GM21737 (cell line): ENCODE measurements at regions not wholly inside any gene's neighbourhood (a gene's known extent, or its start where the extent isn't known, plus 50 kb on each side); places are given as distances from the start of the nearest gene placed in this dataset.

Experiments
- ATAC-seq: cut with Tn5 transposase; IDR thresholded peaks from one replicate; pipeline ENCODE4 v1.9.1; 2021; ENCODE audit warnings: mild to moderate bottlenecking, moderate library complexity; ENCODE audit not compliant: unreplicated experiment

- no peak for ATAC-seq
Observed at GRCh38 chr1:239778208-239778813, 313.4 kb upstream of the FMN2 start.

DNA sequence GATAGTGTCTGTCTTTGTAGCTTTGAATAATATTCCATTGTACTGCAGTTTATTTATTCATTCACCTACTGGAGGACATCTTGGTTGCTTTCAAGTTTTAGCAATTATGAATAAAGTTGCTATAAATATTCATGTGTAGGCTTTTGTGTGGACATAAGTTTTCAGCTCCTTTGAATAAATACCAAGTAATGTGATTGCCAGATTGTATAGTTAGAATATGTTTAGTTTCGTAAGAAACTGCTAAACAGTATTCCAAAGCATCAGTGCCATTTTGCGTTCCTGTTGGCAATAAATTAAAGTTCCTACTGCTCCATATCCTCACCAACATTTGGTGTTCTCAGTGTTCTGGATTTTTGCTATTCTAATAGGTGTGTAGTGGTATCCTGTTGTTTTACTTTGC is 311.7 kb upstream of the FMN2 start:
- no peak for ATAC-seq

DNA sequence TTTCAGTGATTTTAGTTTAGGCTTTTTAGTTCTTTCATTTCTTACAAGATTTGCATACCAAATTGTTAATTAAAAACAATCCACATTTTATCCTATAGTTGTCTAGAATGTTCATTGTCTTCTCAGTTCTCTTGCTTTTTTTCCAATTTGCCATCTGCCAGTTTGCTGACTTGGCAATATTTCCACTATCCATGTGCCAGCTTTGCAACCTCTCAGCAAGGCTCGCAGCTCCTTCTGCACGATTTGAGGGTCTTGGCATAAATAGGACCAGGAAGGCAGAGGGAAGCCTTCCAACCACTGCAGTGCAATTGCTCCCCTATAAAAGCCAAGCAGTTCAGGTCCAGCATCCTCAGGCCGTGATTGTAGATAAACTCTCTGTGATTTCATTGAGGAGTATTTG is 306.8 kb upstream of the FMN2 start:
- no peak for ATAC-seq

DNA sequence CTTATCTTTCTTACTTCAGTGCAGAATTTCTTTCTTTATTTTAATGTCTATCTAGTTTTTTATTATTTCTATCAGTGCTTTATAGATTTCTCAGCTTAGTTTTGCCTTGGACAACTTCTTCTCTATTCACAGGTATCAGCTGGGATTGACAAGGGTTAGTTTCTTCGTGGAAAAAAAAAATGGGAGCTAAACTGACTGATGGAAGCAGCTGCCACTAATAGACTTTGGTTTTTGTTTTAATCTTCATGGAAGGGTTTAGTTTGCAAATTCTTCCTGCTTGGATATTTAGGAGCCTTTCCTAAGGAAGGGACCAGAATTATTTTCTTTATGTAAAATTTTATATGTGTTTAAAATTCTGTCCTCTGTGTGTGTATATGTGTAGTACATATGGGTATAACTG is 306.1 kb upstream of the FMN2 start:
- no peak for ATAC-seq

GRCh38 chr1:239786464-239786863 is 305.2 kb upstream of the FMN2 start:
- ATAC-seq, result no peak

DNA sequence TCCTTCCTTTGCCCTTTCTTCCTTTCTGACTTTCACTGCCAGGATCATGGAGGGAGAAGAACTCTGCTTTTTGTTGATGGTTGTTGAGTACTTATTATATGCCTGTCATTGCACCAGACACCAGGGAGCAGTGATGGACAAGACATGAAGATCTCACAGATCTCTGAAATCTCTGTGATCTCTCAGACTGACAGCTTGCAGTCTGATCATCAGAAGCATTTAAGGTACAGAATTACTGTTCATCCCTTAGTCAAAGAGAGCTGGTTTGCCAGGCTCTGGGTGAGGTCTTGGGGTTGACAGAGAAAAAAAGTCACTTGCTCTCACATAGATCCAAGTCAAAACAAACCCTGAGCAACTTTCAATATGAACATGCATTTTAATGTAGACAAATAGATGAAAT is 299.5 kb upstream of the FMN2 start:
- ATAC-seq, result no peak

GRCh38 chr1:239795304-239795703 is 296.4 kb upstream of the FMN2 start:
- no peak for ATAC-seq

- ATAC-seq, result no peak
Observed at GRCh38 chr1:239799617-239800016, 292.1 kb upstream of the FMN2 start.

DNA sequence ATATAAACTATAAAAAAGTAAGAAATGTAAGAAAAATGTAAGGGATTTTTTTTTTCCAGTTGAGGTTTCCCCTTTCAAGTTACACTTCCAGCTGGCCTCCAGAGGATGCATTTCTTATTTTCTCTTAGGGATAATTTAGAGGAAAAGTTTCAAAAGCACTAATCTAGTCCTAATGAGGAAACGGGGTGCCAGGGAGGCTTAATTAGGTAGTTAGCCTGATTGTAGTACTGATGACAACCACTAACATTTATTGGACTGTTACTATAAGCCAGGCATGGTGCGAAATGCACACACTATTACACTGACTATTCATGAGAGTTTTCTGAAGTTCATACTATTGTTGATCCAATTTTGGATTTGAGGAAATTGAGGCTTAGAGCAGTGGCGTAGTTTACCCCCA is 290.8 kb upstream of the FMN2 start:
- no peak for ATAC-seq

DNA sequence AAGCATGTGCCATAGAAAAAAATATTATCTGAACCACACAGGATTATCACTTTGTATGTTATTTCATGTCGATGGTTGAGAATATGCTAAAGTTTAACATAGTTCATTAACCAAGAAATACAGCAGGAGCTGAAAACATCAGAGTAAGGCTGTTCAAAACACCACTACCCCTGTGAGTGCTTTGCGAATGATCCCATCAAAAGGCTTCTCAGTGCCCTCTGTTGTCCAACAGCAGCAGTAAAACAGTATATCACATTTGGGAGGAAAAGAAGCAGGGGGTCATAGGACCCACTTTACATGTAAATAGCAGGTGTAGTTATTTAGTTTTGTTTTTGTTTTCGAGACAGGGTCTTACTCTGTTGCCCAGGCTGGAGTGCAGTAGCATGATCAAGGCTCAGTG is 289.4 kb upstream of the FMN2 start:
- ATAC-seq, result no peak

DNA sequence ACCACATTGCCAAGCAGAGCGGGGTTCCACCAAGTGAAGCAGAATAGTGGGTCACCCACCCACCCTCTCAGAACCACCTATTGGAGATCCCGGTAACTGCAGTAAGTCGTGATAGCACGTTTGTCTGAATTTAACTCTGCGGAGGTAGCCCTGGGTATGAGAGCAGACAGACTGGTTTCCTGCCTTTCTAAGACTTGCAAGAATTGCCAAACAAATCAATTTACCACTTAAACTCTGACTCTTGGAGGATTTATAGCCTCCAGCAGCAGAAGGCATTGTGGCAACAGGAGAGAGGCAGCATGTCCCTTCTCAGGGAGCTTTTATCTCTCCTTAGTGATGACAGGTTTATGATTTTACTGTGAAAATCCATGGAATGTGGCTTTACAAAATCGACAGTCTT is 287.9 kb upstream of the FMN2 start:
- ATAC-seq, result no peak

GRCh38 chr1:239804266-239804665 is 287.4 kb upstream of the FMN2 start:
- no peak for ATAC-seq

- ATAC-seq, result no peak
Observed at GRCh38 chr1:239805042-239805441, 286.6 kb upstream of the FMN2 start.

GRCh38 chr1:239805851-239806772 is 285.6 kb upstream of the FMN2 start:
- no peak for ATAC-seq

- no peak for ATAC-seq
Observed at GRCh38 chr1:239806897-239807296, 284.8 kb upstream of the FMN2 start.

DNA sequence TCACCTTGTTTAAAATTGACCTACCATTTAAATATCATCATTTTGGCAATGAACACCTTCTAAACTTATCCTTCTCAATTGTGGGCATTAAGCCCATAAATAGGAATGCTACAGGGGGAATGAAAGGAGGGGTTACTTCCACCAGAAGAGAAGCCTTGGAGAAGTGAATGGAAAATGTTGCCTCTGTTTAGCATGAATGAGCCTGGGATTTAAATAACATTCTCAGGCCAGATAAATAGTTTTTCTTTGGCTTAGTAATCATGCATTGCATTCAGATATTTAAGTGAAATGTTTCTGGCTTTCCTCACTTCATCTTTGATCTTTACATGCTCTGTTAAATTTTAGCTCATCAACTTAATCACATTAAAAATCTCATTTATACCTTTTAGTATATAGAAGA is 284.3 kb upstream of the FMN2 start:
- no peak for ATAC-seq

GRCh38 chr1:239810061-239810481 is 281.6 kb upstream of the FMN2 start:
- no peak for ATAC-seq

DNA sequence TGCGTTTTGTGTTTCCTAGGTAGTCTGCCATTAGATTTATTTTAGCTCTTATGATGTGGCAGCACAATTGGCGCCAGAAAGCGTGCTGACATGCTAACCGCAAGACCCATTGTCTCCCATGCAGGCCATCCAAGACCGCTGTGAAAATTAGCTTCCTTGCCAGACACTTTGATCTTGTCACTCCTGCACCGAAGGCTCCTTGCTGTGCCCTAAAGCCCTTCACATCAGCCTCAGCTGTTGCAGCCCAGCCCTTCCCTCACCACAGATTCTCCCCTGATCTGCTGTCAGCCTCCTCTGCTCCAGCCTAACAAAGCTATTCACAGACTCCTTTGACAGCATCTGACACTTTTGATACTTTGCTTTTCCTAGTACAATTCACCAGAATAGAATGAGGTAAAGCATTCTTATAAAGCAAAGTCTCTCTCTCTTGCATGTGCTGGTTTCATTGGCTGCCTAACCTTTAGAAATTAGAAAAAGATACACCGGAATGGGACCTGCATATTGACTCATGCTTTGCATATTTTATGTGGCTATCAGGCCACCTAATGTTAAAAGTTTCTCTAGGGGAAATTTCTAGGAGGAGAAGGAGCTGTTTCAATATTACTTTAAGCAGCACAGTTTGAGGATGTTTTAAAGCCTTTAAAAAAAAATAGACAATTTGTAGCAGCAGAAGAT is 280.3 kb upstream of the FMN2 start:
- no peak for ATAC-seq

DNA sequence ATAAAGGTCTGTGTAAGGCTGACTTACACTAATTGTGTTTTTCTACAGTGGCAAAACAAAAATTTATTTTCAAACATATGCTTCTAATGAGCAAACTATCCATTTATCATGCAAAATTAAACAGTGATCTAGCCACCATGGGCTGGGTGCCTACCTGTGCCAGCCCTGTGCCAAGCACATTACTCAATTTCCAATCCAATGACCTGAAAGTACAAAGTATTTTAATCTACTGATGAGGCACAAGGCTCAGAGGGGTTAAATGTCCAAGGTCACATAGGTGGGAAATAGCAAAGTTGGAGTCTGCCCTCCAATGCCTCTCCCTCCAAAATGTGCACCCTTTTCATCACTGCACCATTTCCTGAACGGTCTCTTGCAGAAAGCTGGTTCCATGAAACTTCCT is 279.1 kb upstream of the FMN2 start:
- no peak for ATAC-seq

GRCh38 chr1:239814306-239814881 is 277.3 kb upstream of the FMN2 start:
- ATAC-seq, result no peak

GRCh38 chr1:239815074-239815473 is 276.6 kb upstream of the FMN2 start:
- no peak for ATAC-seq
